CD4-positive, alpha-beta T cell treated with Interleukin-2 at 100 ng/mL for 4 hours (primary cell): ENCODE measurements at regions not wholly inside any gene's neighbourhood (a gene's known extent, or its start where the extent isn't known, plus 50 kb on each side); places are given as distances from the start of the nearest gene placed in this dataset.
"Not testable (repeated sequence)": the region's sequence is repeated elsewhere in the genome, so short reads cannot be mapped to it uniquely, and the experiment has no call there.

Experiments
- DNase-seq: peaks from one replicate; pipeline ENCODE4 v3.0.0-alpha.2; 2020; ENCODE audit warnings: low spot score

GRCh38 chr1:219560856-219561255 is 52.0 kb downstream of the ZC3H11B start:
- no peak for DNase-seq

- no peak for DNase-seq
These were observed 53.0 kb downstream of the ZC3H11B start for GRCh38 chr1:219559899-219560298.

- no peak for DNase-seq
These were observed 57.1 kb downstream of the ZC3H11B start for GRCh38 chr1:219555806-219556205.

GRCh38 chr1:219555031-219555692 is 57.7 kb downstream of the ZC3H11B start:
- no peak for DNase-seq

GRCh38 chr1:219553934-219554502 is 58.9 kb downstream of the ZC3H11B start:
- DNase-seq: no peak

- no peak for DNase-seq
These were observed 62.7 kb downstream of the ZC3H11B start for GRCh38 chr1:219550201-219550600.

GRCh38 chr1:219549215-219549614 is 63.7 kb downstream of the ZC3H11B start:
- no peak for DNase-seq

- no peak for DNase-seq
These were observed 64.5 kb downstream of the ZC3H11B start for GRCh38 chr1:219548386-219548785.

- DNase-seq: not testable (repeated sequence)
These were observed 67.1 kb downstream of the ZC3H11B start for GRCh38 chr1:219545756-219546155.

GRCh38 chr1:219544163-219544846 is 68.6 kb downstream of the ZC3H11B start:
- no peak for DNase-seq

- no peak for DNase-seq
These were observed 69.9 kb downstream of the ZC3H11B start for GRCh38 chr1:219542828-219543518.

- no peak for DNase-seq
These were observed 71.0 kb downstream of the ZC3H11B start for GRCh38 chr1:219541946-219542345.

- no peak for DNase-seq
These were observed 73.2 kb downstream of the ZC3H11B start for GRCh38 chr1:219539645-219540254.

GRCh38 chr1:219538886-219539285 is 74.0 kb downstream of the ZC3H11B start:
- DNase-seq: no peak

GRCh38 chr1:219537223-219537631 is 75.7 kb downstream of the ZC3H11B start:
- DNase-seq: no peak

- DNase-seq: no peak
These were observed 76.9 kb downstream of the ZC3H11B start for GRCh38 chr1:219536038-219536437.

GRCh38 chr1:219534991-219535390 is 77.9 kb downstream of the ZC3H11B start:
- no peak for DNase-seq

- no peak for DNase-seq
These were observed 79.6 kb downstream of the ZC3H11B start for GRCh38 chr1:219533280-219533679.

- no peak for DNase-seq
These were observed 83.8 kb downstream of the ZC3H11B start for GRCh38 chr1:219529116-219529515.

- no peak for DNase-seq
These were observed 84.3 kb downstream of the ZC3H11B start for GRCh38 chr1:219528633-219529032.

GRCh38 chr1:219527994-219528393 is 84.9 kb downstream of the ZC3H11B start:
- no peak for DNase-seq

- DNase-seq: no peak
These were observed 86.8 kb downstream of the ZC3H11B start for GRCh38 chr1:219526074-219526473.
